Gastrocnemius medialis (tissue), 4 donors: ENCODE measurements at regions not wholly inside any gene's neighbourhood (a gene's known extent, or its start where the extent isn't known, plus 50 kb on each side); places are given as distances from the start of the nearest gene placed in this dataset.

Experiments used
- ATAC-seq, 2 donors: fragments of 150-250 bp; one replicate each; pipeline ENCODE4 v1.9.1; 2016
- DNase-seq, 2 donors: peaks; one replicate each; pipeline ENCODE4 v3.0.0-alpha.2; 2019
- H3K27ac ChIP-seq, 4 donors: fragments of 200-600 bp; sonication (generic); 1 replicate in 1 of 4; 2 replicates in 3 of 4; pipeline ENCODE4 v1.5.1; 2016 to 2018; ENCODE audit warnings: mild to moderate bottlenecking in 2 of 4, moderate library complexity in 1 of 4
- H3K27me3 ChIP-seq, 3 donors: fragments of 200-600 bp; sonication (generic) in 2 of 3; 1 replicate in 1 of 3; 2 replicates in 2 of 3; pipeline versions ENCODE4 v1.5.1 to v1.6.0; 2016 to 2019; ENCODE audit warnings: mild to moderate bottlenecking in 1 of 3, moderate library complexity in 1 of 3
- H3K36me3 ChIP-seq, 2 donors: fragments of 200-600 bp; sonication (generic) in 1 of 2; one replicate each; pipeline ENCODE4 v1.5.1; 2017 to 2018
- H3K4me1 ChIP-seq, 2 donors: fragments of 200-600 bp; sonication (generic) in 1 of 2; one replicate each; pipeline ENCODE4 v1.5.1; 2016 to 2017; ENCODE audit warnings: mild to moderate bottlenecking in 2 of 2
- H3K4me3 ChIP-seq, 4 donors: fragments of 200-600 bp; sonication (generic) in 3 of 4; 1 replicate in 1 of 4; 2 replicates in 3 of 4; pipeline ENCODE4 v1.5.1; 2016 to 2019; ENCODE audit warnings: mild to moderate bottlenecking in 2 of 4
- H3K9me3 ChIP-seq, 3 donors: fragments of 200-600 bp; sonication (generic) in 2 of 3; 1 replicate in 1 of 3; 2 replicates in 2 of 3; pipeline ENCODE4 v1.5.1; 2016 to 2019
- POLR2A ChIP-seq, 2 donors: fragments of 450-650 bp; IDR thresholded peaks; one replicate each; pipeline ENCODE4 v1.6.1; 2017; ENCODE audit warnings: antibody characterized with exemption in 2 of 2, mild to moderate bottlenecking in 2 of 2, moderate library complexity in 2 of 2
- in situ Hi-C, 4 donors: fragments of 200-750 bp; cut with MboI; loops; one replicate each; pipeline versions ENCODE4 v1.15.0 to v1.8.0; 2017; ENCODE audit warnings: low sequenced_read_pairs in 4 of 4
- intact Hi-C: fragments of 100-400 bp; cut with DNase I; formaldehyde crosslinking; loops from one replicate; pipeline ENCODE4 v1.15.1; 2023; ENCODE audit warnings: low total_unique reads
- TF ChIP-seq, protein P1 (sequence below), 5 experiments: fragments of 450-650 bp in 3 of 5; fragments of 200-600 bp in 2 of 5; sonication (generic) in 2 of 5; IDR thresholded peaks in 4 of 5; conservative IDR thresholded peaks in 1 of 5; 1 replicate in 4 of 5; 2 replicates in 1 of 5; pipeline ENCODE4 v1.5.1; 2016 to 2019; ENCODE audit warnings: antibody characterized with exemption in 5 of 5, mild to moderate bottlenecking in 3 of 5, moderate library complexity in 3 of 5

DNA sequence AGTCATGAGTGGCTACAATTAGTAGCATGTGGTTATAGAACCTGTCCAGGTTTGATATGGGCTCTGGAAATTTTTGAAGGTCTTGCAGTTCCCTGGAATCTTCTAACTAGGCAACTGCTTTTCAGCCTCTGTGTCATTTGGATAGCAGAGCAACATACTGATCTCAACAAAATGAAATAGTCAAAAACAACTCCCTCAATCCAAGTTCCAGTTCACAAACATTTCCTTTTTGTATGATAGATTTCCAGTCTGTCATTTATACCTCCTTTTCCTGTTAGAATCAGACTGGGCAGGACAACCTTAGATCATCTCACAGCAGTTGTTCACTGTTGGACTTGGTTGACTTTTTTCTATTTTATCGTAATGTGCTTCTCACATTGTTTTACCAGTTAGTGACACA is 442.1 kb upstream of the PDE3A start:
- TF ChIP-seq, protein P1, sequence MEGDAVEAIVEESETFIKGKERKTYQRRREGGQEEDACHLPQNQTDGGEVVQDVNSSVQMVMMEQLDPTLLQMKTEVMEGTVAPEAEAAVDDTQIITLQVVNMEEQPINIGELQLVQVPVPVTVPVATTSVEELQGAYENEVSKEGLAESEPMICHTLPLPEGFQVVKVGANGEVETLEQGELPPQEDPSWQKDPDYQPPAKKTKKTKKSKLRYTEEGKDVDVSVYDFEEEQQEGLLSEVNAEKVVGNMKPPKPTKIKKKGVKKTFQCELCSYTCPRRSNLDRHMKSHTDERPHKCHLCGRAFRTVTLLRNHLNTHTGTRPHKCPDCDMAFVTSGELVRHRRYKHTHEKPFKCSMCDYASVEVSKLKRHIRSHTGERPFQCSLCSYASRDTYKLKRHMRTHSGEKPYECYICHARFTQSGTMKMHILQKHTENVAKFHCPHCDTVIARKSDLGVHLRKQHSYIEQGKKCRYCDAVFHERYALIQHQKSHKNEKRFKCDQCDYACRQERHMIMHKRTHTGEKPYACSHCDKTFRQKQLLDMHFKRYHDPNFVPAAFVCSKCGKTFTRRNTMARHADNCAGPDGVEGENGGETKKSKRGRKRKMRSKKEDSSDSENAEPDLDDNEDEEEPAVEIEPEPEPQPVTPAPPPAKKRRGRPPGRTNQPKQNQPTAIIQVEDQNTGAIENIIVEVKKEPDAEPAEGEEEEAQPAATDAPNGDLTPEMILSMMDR (IDR thresholded peaks at IDR 0.05 in 4 of 5, conservative IDR thresholded peaks at IDR 0.05 in 1 of 5), result no peak
- no peak for TF ChIP-seq POLR2A (IDR thresholded peaks at IDR 0.05)
- Histone ChIP-seq H3K27me3 (no peaks in the 10 kb centered on the region), H3K9me3 (no peaks in the 10 kb centered on the region), H3K4me3 (no peak overlapping the region), H3K36me3 (no peaks in the 10 kb centered on the region), H3K4me1 (no peaks in the 10 kb centered on the region), H3K27ac (no peak overlapping the region)
- ATAC-seq, result no peak
- in situ Hi-C loops (no loop called here), intact Hi-C loops (no loop called here)
- DNase-seq, result no peak

DNA sequence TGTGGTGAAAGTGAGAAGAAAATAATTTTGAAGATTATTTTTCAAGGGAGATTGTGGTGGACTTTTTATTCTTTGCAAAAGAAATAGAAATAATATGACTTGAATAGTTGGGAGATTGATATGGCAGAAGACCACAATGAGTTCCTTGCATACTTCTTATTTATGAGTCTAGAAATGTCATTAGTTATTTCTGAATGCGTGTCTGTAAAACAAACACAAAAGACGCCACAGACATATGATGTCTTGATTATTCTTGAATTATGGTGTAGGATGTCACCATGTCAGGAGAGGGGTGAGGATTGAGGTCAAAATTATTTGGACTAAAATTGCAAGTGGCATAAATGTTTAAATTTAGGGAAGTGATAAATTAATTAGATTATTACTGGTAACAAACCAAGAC is 440.7 kb upstream of the PDE3A start:
- Histone ChIP-seq H3K4me1 (no peaks in the 10 kb centered on the region), H3K27ac (no peak overlapping the region), H3K9me3 (no peaks in the 10 kb centered on the region), H3K27me3 (no peaks in the 10 kb centered on the region), H3K36me3 (no peaks in the 10 kb centered on the region), H3K4me3 (no peak overlapping the region)
- no peak for TF ChIP-seq POLR2A (IDR thresholded peaks at IDR 0.05)
- TF ChIP-seq, protein P1 (IDR thresholded peaks at IDR 0.05 in 4 of 5, conservative IDR thresholded peaks at IDR 0.05 in 1 of 5), result no peak
- in situ Hi-C loops (no loop called here), intact Hi-C loops (no loop called here)
- ATAC-seq (no peak), DNase-seq (no peak)

DNA sequence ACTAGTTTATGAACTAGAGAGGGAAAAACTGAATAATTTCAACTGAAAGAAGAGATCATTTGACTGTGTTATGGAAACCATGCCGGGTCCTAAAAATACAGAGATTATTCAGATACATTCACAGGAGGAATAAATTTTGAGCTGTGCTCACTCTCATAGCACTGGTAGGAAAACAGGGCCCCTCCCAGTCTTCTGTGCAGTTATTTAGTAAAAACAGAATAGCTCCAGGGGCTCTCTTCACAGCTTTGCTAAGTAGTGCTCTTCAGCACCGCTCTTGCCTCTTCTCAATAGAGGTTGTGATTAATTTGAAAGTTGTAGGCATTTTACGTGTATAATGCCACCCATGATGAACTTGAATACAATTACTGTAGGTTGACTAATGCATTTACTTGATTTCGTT is 435.9 kb upstream of the PDE3A start:
- no peaks in the 10 kb centered on the region for H3K36me3 ChIP-seq
- no peak for ATAC-seq

DNA sequence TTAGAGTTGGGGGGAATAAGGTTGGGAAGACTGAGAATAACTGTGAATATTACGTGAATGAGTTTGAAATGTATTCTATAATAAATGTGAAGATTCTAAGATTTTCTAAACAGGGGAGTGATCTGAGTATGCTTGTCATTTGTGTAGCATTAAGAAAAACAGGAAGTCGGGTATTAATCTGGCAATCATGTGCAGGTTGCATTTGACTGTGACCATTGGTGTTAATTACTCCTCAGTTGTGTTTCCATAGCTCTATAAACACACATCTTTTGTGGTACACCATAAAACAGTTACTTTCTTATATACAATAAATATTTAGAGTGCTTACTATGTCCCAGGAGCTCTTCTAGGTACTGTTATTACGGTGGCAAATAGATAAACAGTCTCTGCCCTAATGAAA is 434.4 kb upstream of the PDE3A start:
- no peaks in the 10 kb centered on the region for H3K4me1 ChIP-seq
- no peak overlapping the region for H3K27ac ChIP-seq
- intact Hi-C loops, result no loop called here
- in situ Hi-C loops, result no loop called here
- no peaks in the 10 kb centered on the region for H3K36me3 ChIP-seq
- no peaks in the 10 kb centered on the region for H3K27me3 ChIP-seq
- DNase-seq, result no peak
- no peak for ATAC-seq
- H3K9me3 ChIP-seq, result no peaks in the 10 kb centered on the region
- TF ChIP-seq, protein P1 (IDR thresholded peaks at IDR 0.05 in 4 of 5, conservative IDR thresholded peaks at IDR 0.05 in 1 of 5), result no peak
- TF ChIP-seq POLR2A (IDR thresholded peaks at IDR 0.05), result no peak
- H3K4me3 ChIP-seq, result no peak overlapping the region

More for the DNA sequence above, 435.9 kb upstream of the PDE3A start:
- Histone ChIP-seq H3K4me1 (no peaks in the 10 kb centered on the region), H3K9me3 (no peaks in the 10 kb centered on the region), H3K27ac (no peak overlapping the region), H3K27me3 (no peaks in the 10 kb centered on the region), H3K4me3 (no peak overlapping the region)
- no peak for DNase-seq
- intact Hi-C loops, result no loop called here
- TF ChIP-seq, protein P1 (IDR thresholded peaks at IDR 0.05 in 4 of 5, conservative IDR thresholded peaks at IDR 0.05 in 1 of 5), result no peak
- no peak for TF ChIP-seq POLR2A (IDR thresholded peaks at IDR 0.05)
- in situ Hi-C loops, result no loop called here

DNA sequence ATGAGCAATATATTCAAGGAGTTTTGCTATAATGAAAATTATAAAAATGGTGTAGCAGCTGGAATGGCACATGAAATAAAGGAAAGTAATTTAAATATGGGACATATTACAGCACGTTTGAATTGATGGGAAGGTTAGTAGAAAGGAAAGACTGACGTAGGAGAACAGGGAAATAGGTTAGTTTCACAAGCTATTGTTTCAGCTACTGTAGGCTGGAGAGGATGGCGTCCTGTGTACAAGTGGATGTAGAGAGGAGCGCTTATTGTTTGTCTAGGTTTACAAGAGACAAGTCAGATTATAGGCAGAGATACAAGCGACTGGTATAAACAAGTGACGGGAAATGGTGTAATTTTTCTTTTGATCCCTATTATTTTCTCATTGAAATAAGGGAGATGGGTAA is 431.2 kb upstream of the PDE3A start:
- no peaks in the 10 kb centered on the region for H3K9me3 ChIP-seq
- no peak for TF ChIP-seq POLR2A (IDR thresholded peaks at IDR 0.05)
- TF ChIP-seq, protein P1 (IDR thresholded peaks at IDR 0.05 in 4 of 5, conservative IDR thresholded peaks at IDR 0.05 in 1 of 5), result no peak
- in situ Hi-C loops, result no loop called here
- no peak overlapping the region for H3K4me3 ChIP-seq
- no peak overlapping the region for H3K27ac ChIP-seq
- DNase-seq (no peak), ATAC-seq (no peak)
- H3K27me3 ChIP-seq, result no peaks in the 10 kb centered on the region
- H3K36me3 ChIP-seq, result no peaks in the 10 kb centered on the region
- intact Hi-C loops, result no loop called here
- H3K4me1 ChIP-seq, result no peaks in the 10 kb centered on the region
